A549 (cell line): ENCODE measurements at regions not wholly inside any gene's neighbourhood (a gene's known extent, or its start where the extent isn't known, plus 50 kb on each side); places are given as distances from the start of the nearest gene placed in this dataset.

Experiments used
- CTCF ChIP-seq: fragments of >200 bp; sonication (Bioruptor Twin); formaldehyde crosslinking; IDR thresholded peaks from 3 replicates; pipeline ENCODE4 v1.5.1; 2016
- HDAC2 ChIP-seq: fragments of 200-600 bp; sonication (generic); IDR thresholded peaks from 2 replicates; pipeline ENCODE4 v1.6.1; 2016
- KDM1A ChIP-seq: fragments of 200-600 bp; sonication (generic); IDR thresholded peaks from 2 replicates; pipeline ENCODE4 v1.6.1; 2016; ENCODE audit warnings: low read depth, mild to moderate bottlenecking
- MAZ ChIP-seq: fragments of 150-350 bp; IDR thresholded peaks from 2 replicates; pipeline ENCODE4 v1.6.1; 2014; ENCODE audit warnings: antibody characterized with exemption, low read depth, low read length, borderline replicate concordance

- no peak for TF ChIP-seq CTCF
- TF ChIP-seq HDAC2: no peak
- TF ChIP-seq MAZ: no peak
- TF ChIP-seq KDM1A: no peak
Observed at GRCh38 chr12:131477613-131478012, 233.3 kb upstream of the SFSWAP start.
